ENCODE measurements at regions not wholly inside any gene's neighbourhood (a gene's known extent, or its start where the extent isn't known, plus 50 kb on each side); places are given as distances from the start of the nearest gene placed in this dataset.
"Not testable (repeated sequence)": the region's sequence is repeated elsewhere in the genome, so short reads cannot be mapped to it uniquely, and the experiment has no call there.

- H3K4me3 ChIP-seq (ENCODE audit: low read length in 2 of 2) = no peak overlapping the region
- no peak overlapping the region for H3K9ac ChIP-seq (ENCODE audit: low read length in 2 of 2)
Measured at GRCh38 chr17:77618731-77619130, 339.8 kb upstream of the TNRC6C start.

GRCh38 chr17:77619326-77619725, 339.2 kb upstream of the TNRC6C start:
- H3K27me3 ChIP-seq (ENCODE audit: control insufficient read depth in 1 of 2, insufficient read depth in 2 of 2, low read length in 2 of 2) = no peaks in the 10 kb centered on the region
- H3K4me1 ChIP-seq (ENCODE audit: control insufficient read depth, insufficient read depth, low read length) = peaks cover 10% of the 10 kb centered on the region
- H3K9ac ChIP-seq (ENCODE audit: low read length in 2 of 2) = no peak overlapping the region
- no peak overlapping the region for H3K4me3 ChIP-seq (ENCODE audit: low read length in 2 of 2)
- H3K27ac ChIP-seq (ENCODE audit: low read length) = no peak overlapping the region
- H3K36me3 ChIP-seq (ENCODE audit: control insufficient read depth in 2 of 2, insufficient read depth in 2 of 2, low read length in 2 of 2) = no peaks in the 10 kb centered on the region
- H3K9me3 ChIP-seq (ENCODE audit: control insufficient read depth in 2 of 2, low read length in 2 of 2) = no peaks in the 10 kb centered on the region

More at GRCh38 chr17:77618731-77619130, 339.8 kb upstream of the TNRC6C start:
- Histone ChIP-seq H3K4me1 (ENCODE audit: control insufficient read depth, insufficient read depth, low read length) (peaks cover 10% of the 10 kb centered on the region), H3K9me3 (ENCODE audit: control insufficient read depth in 2 of 2, low read length in 2 of 2) (no peaks in the 10 kb centered on the region), H3K27me3 (ENCODE audit: control insufficient read depth in 1 of 2, insufficient read depth in 2 of 2, low read length in 2 of 2) (no peaks in the 10 kb centered on the region), H3K36me3 (ENCODE audit: control insufficient read depth in 2 of 2, insufficient read depth in 2 of 2, low read length in 2 of 2) (no peaks in the 10 kb centered on the region), H3K27ac (ENCODE audit: low read length) (no peak overlapping the region)

GRCh38 chr17:77619851-77620250, 338.7 kb upstream of the TNRC6C start:
- Histone ChIP-seq H3K27ac (ENCODE audit: low read length) (no peak overlapping the region), H3K27me3 (ENCODE audit: control insufficient read depth in 1 of 2, insufficient read depth in 2 of 2, low read length in 2 of 2) (no peaks in the 10 kb centered on the region), H3K4me3 (ENCODE audit: low read length in 2 of 2) (no peak overlapping the region), H3K9ac (ENCODE audit: low read length in 2 of 2) (no peak overlapping the region), H3K36me3 (ENCODE audit: control insufficient read depth in 2 of 2, insufficient read depth in 2 of 2, low read length in 2 of 2) (no peaks in the 10 kb centered on the region), H3K4me1 (ENCODE audit: control insufficient read depth, insufficient read depth, low read length) (peaks cover 10% of the 10 kb centered on the region), H3K9me3 (ENCODE audit: control insufficient read depth in 2 of 2, low read length in 2 of 2) (no peaks in the 10 kb centered on the region)

GRCh38 chr17:77620282-77620681, 338.2 kb upstream of the TNRC6C start:
- Histone ChIP-seq H3K9me3 (ENCODE audit: control insufficient read depth in 2 of 2, low read length in 2 of 2) (no peaks in the 10 kb centered on the region), H3K4me1 (ENCODE audit: control insufficient read depth, insufficient read depth, low read length) (peaks cover 10% of the 10 kb centered on the region), H3K27ac (ENCODE audit: low read length) (no peak overlapping the region)

DNA sequence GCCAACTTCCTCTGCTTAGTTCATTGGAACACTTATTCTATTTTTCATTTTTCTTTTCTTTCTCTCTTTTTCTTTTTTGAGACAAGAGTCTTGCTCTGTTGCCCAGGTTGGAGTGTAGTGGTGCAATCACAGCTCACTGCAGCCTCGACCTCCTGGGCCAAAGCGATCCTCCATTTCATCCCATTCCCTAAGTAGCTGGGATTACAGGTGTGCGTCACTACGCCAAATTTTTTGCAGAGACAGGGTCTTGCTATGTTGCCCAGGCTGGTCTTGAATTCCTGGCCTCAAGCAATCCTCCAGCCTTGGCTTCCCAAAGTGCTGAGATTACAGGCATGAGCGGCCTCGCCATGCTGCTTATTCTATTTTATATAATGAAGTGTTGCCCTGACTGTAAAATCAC, 336.4 kb upstream of the TNRC6C start:
- H3K4me3 ChIP-seq (ENCODE audit: low read length in 2 of 2); H3K27ac ChIP-seq (ENCODE audit: low read length); H3K4me1 ChIP-seq (ENCODE audit: control insufficient read depth, insufficient read depth, low read length); H3K27me3 ChIP-seq (ENCODE audit: control insufficient read depth in 1 of 2, insufficient read depth in 2 of 2, low read length in 2 of 2); H3K9me3 ChIP-seq (ENCODE audit: control insufficient read depth in 2 of 2, low read length in 2 of 2); H3K36me3 ChIP-seq (ENCODE audit: control insufficient read depth in 2 of 2, insufficient read depth in 2 of 2, low read length in 2 of 2); H3K9ac ChIP-seq (ENCODE audit: low read length in 2 of 2): not testable (repeated sequence)

More at GRCh38 chr17:77620282-77620681, 338.2 kb upstream of the TNRC6C start:
- Histone ChIP-seq H3K36me3 (ENCODE audit: control insufficient read depth in 2 of 2, insufficient read depth in 2 of 2, low read length in 2 of 2) (no peaks in the 10 kb centered on the region), H3K4me3 (ENCODE audit: low read length in 2 of 2) (no peak overlapping the region), H3K9ac (ENCODE audit: low read length in 2 of 2) (no peak overlapping the region), H3K27me3 (ENCODE audit: control insufficient read depth in 1 of 2, insufficient read depth in 2 of 2, low read length in 2 of 2) (no peaks in the 10 kb centered on the region)

- H3K27ac ChIP-seq (ENCODE audit: low read length) = no peak overlapping the region
- H3K9ac ChIP-seq (ENCODE audit: low read length in 2 of 2) = no peak overlapping the region
- no peak overlapping the region for H3K4me3 ChIP-seq (ENCODE audit: low read length in 2 of 2)
- no peaks in the 10 kb centered on the region for H3K4me1 ChIP-seq (ENCODE audit: control insufficient read depth, insufficient read depth, low read length)
- peaks cover 0 to 2% of the 10 kb centered on the region in 2 donors for H3K9me3 ChIP-seq (ENCODE audit: control insufficient read depth in 2 of 2, low read length in 2 of 2)
- H3K27me3 ChIP-seq (ENCODE audit: control insufficient read depth in 1 of 2, insufficient read depth in 2 of 2, low read length in 2 of 2) = no peaks in the 10 kb centered on the region
- no peaks in the 10 kb centered on the region for H3K36me3 ChIP-seq (ENCODE audit: control insufficient read depth in 2 of 2, insufficient read depth in 2 of 2, low read length in 2 of 2)
Measured at GRCh38 chr17:77622647-77623046, 335.9 kb upstream of the TNRC6C start.

- H3K27ac ChIP-seq (ENCODE audit: low read length); H3K9ac ChIP-seq (ENCODE audit: low read length in 2 of 2); H3K36me3 ChIP-seq (ENCODE audit: control insufficient read depth in 2 of 2, insufficient read depth in 2 of 2, low read length in 2 of 2); H3K27me3 ChIP-seq (ENCODE audit: control insufficient read depth in 1 of 2, insufficient read depth in 2 of 2, low read length in 2 of 2); H3K9me3 ChIP-seq (ENCODE audit: control insufficient read depth in 2 of 2, low read length in 2 of 2); H3K4me3 ChIP-seq (ENCODE audit: low read length in 2 of 2); H3K4me1 ChIP-seq (ENCODE audit: control insufficient read depth, insufficient read depth, low read length): not testable (repeated sequence)
Measured at GRCh38 chr17:77623321-77623720, 335.2 kb upstream of the TNRC6C start.

GRCh38 chr17:77628035-77628434, 330.5 kb upstream of the TNRC6C start:
- H3K27me3 ChIP-seq (ENCODE audit: control insufficient read depth in 1 of 2, insufficient read depth in 2 of 2, low read length in 2 of 2) = no peaks in the 10 kb centered on the region
- no peak overlapping the region for H3K9ac ChIP-seq (ENCODE audit: low read length in 2 of 2)
- H3K4me3 ChIP-seq (ENCODE audit: low read length in 2 of 2) = no peak overlapping the region
- H3K9me3 ChIP-seq (ENCODE audit: control insufficient read depth in 2 of 2, low read length in 2 of 2) = peaks cover 0 to 2% of the 10 kb centered on the region in 2 donors
- H3K4me1 ChIP-seq (ENCODE audit: control insufficient read depth, insufficient read depth, low read length) = no peaks in the 10 kb centered on the region
- H3K27ac ChIP-seq (ENCODE audit: low read length) = no peak overlapping the region
- H3K36me3 ChIP-seq (ENCODE audit: control insufficient read depth in 2 of 2, insufficient read depth in 2 of 2, low read length in 2 of 2) = no peaks in the 10 kb centered on the region

- H3K4me3 ChIP-seq (ENCODE audit: low read length in 2 of 2); H3K9me3 ChIP-seq (ENCODE audit: control insufficient read depth in 2 of 2, low read length in 2 of 2); H3K27me3 ChIP-seq (ENCODE audit: control insufficient read depth in 1 of 2, insufficient read depth in 2 of 2, low read length in 2 of 2); H3K27ac ChIP-seq (ENCODE audit: low read length); H3K9ac ChIP-seq (ENCODE audit: low read length in 2 of 2); H3K4me1 ChIP-seq (ENCODE audit: control insufficient read depth, insufficient read depth, low read length); H3K36me3 ChIP-seq (ENCODE audit: control insufficient read depth in 2 of 2, insufficient read depth in 2 of 2, low read length in 2 of 2): not testable (repeated sequence)
Measured at GRCh38 chr17:77629284-77629683, 329.2 kb upstream of the TNRC6C start.

GRCh38 chr17:77631307-77631706, 327.2 kb upstream of the TNRC6C start:
- H3K27ac ChIP-seq (ENCODE audit: low read length) = no peak overlapping the region
- peaks cover 0 to 1% of the 10 kb centered on the region in 2 donors for H3K27me3 ChIP-seq (ENCODE audit: control insufficient read depth in 1 of 2, insufficient read depth in 2 of 2, low read length in 2 of 2)
- no peaks in the 10 kb centered on the region for H3K4me1 ChIP-seq (ENCODE audit: control insufficient read depth, insufficient read depth, low read length)
- peaks cover 0 to 2% of the 10 kb centered on the region in 2 donors for H3K9me3 ChIP-seq (ENCODE audit: control insufficient read depth in 2 of 2, low read length in 2 of 2)
- no peak overlapping the region for H3K9ac ChIP-seq (ENCODE audit: low read length in 2 of 2)
- no peaks in the 10 kb centered on the region for H3K36me3 ChIP-seq (ENCODE audit: control insufficient read depth in 2 of 2, insufficient read depth in 2 of 2, low read length in 2 of 2)
- no peak overlapping the region for H3K4me3 ChIP-seq (ENCODE audit: low read length in 2 of 2)

DNA sequence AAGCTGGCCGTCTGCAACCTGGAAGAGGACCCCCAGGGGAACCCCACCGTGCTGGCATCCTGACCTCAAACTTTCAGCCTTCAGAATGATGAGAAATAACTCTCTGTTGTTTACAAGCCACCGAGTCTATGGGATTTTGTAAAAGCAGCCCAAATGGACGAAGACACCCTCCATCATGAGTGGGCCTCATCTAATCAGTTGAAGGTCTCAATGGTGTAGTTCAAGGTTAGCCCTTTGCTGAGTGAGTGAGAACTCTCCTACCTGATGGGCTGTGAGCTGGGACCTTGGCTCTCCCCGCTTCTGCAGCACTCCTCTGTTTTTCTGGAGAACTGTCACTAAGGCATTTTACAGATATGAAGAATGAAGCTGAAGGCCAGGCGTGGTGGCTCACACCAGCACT, 325.9 kb upstream of the TNRC6C start:
- Histone ChIP-seq H3K4me3 (ENCODE audit: low read length in 2 of 2) (no peak overlapping the region), H3K4me1 (ENCODE audit: control insufficient read depth, insufficient read depth, low read length) (no peaks in the 10 kb centered on the region), H3K27me3 (ENCODE audit: control insufficient read depth in 1 of 2, insufficient read depth in 2 of 2, low read length in 2 of 2) (peaks cover 0 to 4% of the 10 kb centered on the region in 2 donors), H3K27ac (ENCODE audit: low read length) (no peak overlapping the region), H3K9me3 (ENCODE audit: control insufficient read depth in 2 of 2, low read length in 2 of 2) (no peaks in the 10 kb centered on the region), H3K9ac (ENCODE audit: low read length in 2 of 2) (no peak overlapping the region), H3K36me3 (ENCODE audit: control insufficient read depth in 2 of 2, insufficient read depth in 2 of 2, low read length in 2 of 2) (no peaks in the 10 kb centered on the region)
